ENCODE measurements at regions not wholly inside any gene's neighbourhood (a gene's known extent, or its start where the extent isn't known, plus 50 kb on each side); places are given as distances from the start of the nearest gene placed in this dataset.

DNA sequence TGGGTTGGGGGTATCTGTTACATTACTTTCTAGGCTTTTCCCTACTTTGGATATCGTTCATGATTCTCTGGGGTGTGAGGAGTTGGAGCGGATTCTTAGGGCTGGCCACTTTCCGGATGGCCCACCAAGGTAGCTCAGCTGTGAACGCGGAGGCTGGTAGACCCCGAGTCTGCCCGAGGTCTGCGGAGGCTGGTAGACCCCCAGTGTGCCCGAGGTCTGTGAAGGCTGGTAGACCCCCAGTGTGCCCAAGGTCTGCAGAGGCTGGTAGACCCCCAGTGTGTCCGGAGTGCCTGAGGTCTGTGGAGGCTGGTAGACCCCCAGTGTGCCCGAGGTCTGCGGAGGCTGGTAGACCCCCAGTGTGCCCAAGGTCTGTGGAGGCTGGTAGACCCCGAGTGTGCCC is 99.2 kb upstream of the ZNF469 start:
- no peak overlapping the region for H3K9ac ChIP-seq
- no peaks in the 10 kb centered on the region for H3K4me1 ChIP-seq
- no peak overlapping the region for H3K4me3 ChIP-seq (ENCODE audit: low read depth, low read length)
- no peak overlapping the region for H2AFZ ChIP-seq
- TF ChIP-seq, protein P1, sequence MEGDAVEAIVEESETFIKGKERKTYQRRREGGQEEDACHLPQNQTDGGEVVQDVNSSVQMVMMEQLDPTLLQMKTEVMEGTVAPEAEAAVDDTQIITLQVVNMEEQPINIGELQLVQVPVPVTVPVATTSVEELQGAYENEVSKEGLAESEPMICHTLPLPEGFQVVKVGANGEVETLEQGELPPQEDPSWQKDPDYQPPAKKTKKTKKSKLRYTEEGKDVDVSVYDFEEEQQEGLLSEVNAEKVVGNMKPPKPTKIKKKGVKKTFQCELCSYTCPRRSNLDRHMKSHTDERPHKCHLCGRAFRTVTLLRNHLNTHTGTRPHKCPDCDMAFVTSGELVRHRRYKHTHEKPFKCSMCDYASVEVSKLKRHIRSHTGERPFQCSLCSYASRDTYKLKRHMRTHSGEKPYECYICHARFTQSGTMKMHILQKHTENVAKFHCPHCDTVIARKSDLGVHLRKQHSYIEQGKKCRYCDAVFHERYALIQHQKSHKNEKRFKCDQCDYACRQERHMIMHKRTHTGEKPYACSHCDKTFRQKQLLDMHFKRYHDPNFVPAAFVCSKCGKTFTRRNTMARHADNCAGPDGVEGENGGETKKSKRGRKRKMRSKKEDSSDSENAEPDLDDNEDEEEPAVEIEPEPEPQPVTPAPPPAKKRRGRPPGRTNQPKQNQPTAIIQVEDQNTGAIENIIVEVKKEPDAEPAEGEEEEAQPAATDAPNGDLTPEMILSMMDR (IDR thresholded peaks at IDR 0.05): no peak
- H3K27ac ChIP-seq: no peak overlapping the region
- H3K27me3 ChIP-seq (ENCODE audit: control insufficient read depth, insufficient read depth, low read length): no peaks in the 10 kb centered on the region
- H3K9me3 ChIP-seq (ENCODE audit: control insufficient read depth, low read length): no peaks in the 10 kb centered on the region
- H3K36me3 ChIP-seq (ENCODE audit: control insufficient read depth, insufficient read depth, low read length): no peaks in the 10 kb centered on the region
- no peaks in the 10 kb centered on the region for H3K79me2 ChIP-seq
- no peak overlapping the region for H3K4me2 ChIP-seq (ENCODE audit: low read length)

DNA sequence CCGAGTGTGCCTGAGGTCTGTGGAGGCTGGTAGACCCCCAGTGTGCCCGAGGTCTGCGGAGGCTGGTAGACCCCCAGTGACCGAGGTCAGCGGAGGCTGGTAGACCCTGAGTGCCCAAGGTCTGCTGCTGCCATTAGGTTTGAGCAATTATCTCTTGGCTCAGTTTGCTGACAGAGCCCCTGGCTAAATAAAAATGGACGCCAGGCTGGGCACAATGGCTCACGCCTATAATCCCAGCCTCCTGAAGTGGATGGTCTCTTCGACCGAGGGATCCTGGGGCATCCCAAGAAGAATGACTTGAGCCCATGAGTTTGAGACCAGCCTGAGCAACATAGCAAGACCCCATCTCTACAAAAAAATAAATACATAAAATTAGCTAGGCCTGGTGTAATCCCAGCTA is 98.7 kb upstream of the ZNF469 start:
- TF ChIP-seq, protein P1 (IDR thresholded peaks at IDR 0.05): no peak
- Histone ChIP-seq H3K4me1 (no peaks in the 10 kb centered on the region), H3K4me2 (ENCODE audit: low read length) (no peak overlapping the region), H3K4me3 (ENCODE audit: low read depth, low read length) (no peak overlapping the region), H2AFZ (no peak overlapping the region), H3K27me3 (ENCODE audit: control insufficient read depth, insufficient read depth, low read length) (no peaks in the 10 kb centered on the region), H3K79me2 (no peaks in the 10 kb centered on the region), H3K9me3 (ENCODE audit: control insufficient read depth, low read length) (no peaks in the 10 kb centered on the region), H3K36me3 (ENCODE audit: control insufficient read depth, insufficient read depth, low read length) (no peaks in the 10 kb centered on the region), H3K27ac (no peak overlapping the region), H3K9ac (no peak overlapping the region)

GRCh38 chr16:88284626-88285513 is 97.9 kb upstream of the ZNF469 start:
- Histone ChIP-seq H3K9me3 (ENCODE audit: control insufficient read depth, low read length) (no peaks in the 10 kb centered on the region), H3K27me3 (ENCODE audit: control insufficient read depth, insufficient read depth, low read length) (no peaks in the 10 kb centered on the region), H3K9ac (no peak overlapping the region), H3K4me1 (no peaks in the 10 kb centered on the region), H3K27ac (no peak overlapping the region), H3K79me2 (no peaks in the 10 kb centered on the region), H3K4me2 (ENCODE audit: low read length) (no peak overlapping the region), H3K36me3 (ENCODE audit: control insufficient read depth, insufficient read depth, low read length) (no peaks in the 10 kb centered on the region), H3K4me3 (ENCODE audit: low read depth, low read length) (no peak overlapping the region), H2AFZ (no peak overlapping the region)
- TF ChIP-seq, protein P1 (IDR thresholded peaks at IDR 0.05): no peak

GRCh38 chr16:88285514-88285822 is 97.3 kb upstream of the ZNF469 start:
- H2AFZ ChIP-seq: no peak overlapping the region
- no peaks in the 10 kb centered on the region for H3K79me2 ChIP-seq
- H3K36me3 ChIP-seq (ENCODE audit: control insufficient read depth, insufficient read depth, low read length): no peaks in the 10 kb centered on the region
- H3K27ac ChIP-seq: no peak overlapping the region
- no peak overlapping the region for H3K4me2 ChIP-seq (ENCODE audit: low read length)
- no peaks in the 10 kb centered on the region for H3K27me3 ChIP-seq (ENCODE audit: control insufficient read depth, insufficient read depth, low read length)
- no peaks in the 10 kb centered on the region for H3K9me3 ChIP-seq (ENCODE audit: control insufficient read depth, low read length)
- TF ChIP-seq, protein P1 (IDR thresholded peaks at IDR 0.05): no peak
- H3K4me3 ChIP-seq (ENCODE audit: low read depth, low read length): no peak overlapping the region
- H3K9ac ChIP-seq: no peak overlapping the region
- no peaks in the 10 kb centered on the region for H3K4me1 ChIP-seq
